HepG2 (cell line): ENCODE measurements at regions not wholly inside any gene's neighbourhood (a gene's known extent, or its start where the extent isn't known, plus 50 kb on each side); places are given as distances from the start of the nearest gene placed in this dataset.

ENCODE experiments used
- DR1 ChIP-seq: sonication (generic); formaldehyde crosslinking; IDR thresholded peaks from 2 replicates; pipeline ENCODE4 v1.8.0; 2021; ENCODE audit warnings: mild to moderate bottlenecking, missing genetic modification reagents, inconsistent platforms
- HOXA7 ChIP-seq: sonication (generic); formaldehyde crosslinking; IDR thresholded peaks from 2 replicates; pipeline ENCODE4 v1.8.1; 2022; ENCODE audit warnings: mild to moderate bottlenecking, missing genetic modification reagents, moderate library complexity
- MAFK ChIP-seq, 2 experiments: IDR thresholded peaks in 1 of 2; conservative IDR thresholded peaks in 1 of 2; 2 replicates each; pipeline ENCODE4 v1.6.1; 2011; ENCODE audit warnings: improper control_type of control experiment in 2 of 2, low read length in 2 of 2
- ZFX ChIP-seq: sonication (generic); formaldehyde crosslinking; IDR thresholded peaks from 2 replicates; pipeline ENCODE4 v1.4.0; 2020; ENCODE audit warnings: mild to moderate bottlenecking, low read depth, missing genetic modification reagents, moderate library complexity
- TF ChIP-seq, protein P1 (sequence below), 2 experiments: IDR thresholded peaks; 2 replicates each; pipeline ENCODE4 v1.6.1; 2011 to 2012; ENCODE audit warnings: low read length in 2 of 2, borderline replicate concordance in 1 of 2, low read depth in 1 of 2, mild to moderate bottlenecking in 1 of 2, moderate library complexity in 1 of 2
- TF ChIP-seq, protein P2 (sequence below): sonication (generic); formaldehyde crosslinking; conservative IDR thresholded peaks from 2 replicates; pipeline ENCODE4 v1.4.0; 2020; ENCODE audit warnings: missing genetic modification reagents

DNA sequence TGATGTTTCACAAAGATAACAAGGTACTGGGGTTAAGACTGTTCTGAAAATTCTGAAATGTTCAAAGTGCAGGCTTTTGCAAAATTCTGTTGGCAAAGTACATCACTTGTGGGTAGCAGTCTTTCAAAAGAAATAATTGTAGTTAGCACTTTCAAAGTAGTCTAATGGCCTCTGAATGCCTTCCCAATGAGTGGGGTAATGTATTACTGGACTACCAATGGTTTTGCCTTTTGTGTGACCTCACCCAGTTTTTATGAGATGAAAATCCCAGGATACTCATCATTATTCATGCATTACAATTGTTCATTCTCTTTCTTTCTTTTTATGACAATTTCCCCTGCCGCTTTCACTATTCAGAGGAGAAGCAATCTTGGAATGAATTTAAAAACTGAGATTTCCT, 686.1 kb downstream of the GLUD2 start:
- TF ChIP-seq HOXA7 (no peak), MAFK (conservative IDR thresholded peaks at IDR 0.05 in 1 of 2, IDR thresholded peaks at IDR 0.05 in 1 of 2; ENCODE audit: low read length in 2 of 2) (no peak), DR1 (CRISPR knock-in tag) (no peak), ZFX (CRISPR knock-in tag) (no peak)
- TF ChIP-seq, protein P1, sequence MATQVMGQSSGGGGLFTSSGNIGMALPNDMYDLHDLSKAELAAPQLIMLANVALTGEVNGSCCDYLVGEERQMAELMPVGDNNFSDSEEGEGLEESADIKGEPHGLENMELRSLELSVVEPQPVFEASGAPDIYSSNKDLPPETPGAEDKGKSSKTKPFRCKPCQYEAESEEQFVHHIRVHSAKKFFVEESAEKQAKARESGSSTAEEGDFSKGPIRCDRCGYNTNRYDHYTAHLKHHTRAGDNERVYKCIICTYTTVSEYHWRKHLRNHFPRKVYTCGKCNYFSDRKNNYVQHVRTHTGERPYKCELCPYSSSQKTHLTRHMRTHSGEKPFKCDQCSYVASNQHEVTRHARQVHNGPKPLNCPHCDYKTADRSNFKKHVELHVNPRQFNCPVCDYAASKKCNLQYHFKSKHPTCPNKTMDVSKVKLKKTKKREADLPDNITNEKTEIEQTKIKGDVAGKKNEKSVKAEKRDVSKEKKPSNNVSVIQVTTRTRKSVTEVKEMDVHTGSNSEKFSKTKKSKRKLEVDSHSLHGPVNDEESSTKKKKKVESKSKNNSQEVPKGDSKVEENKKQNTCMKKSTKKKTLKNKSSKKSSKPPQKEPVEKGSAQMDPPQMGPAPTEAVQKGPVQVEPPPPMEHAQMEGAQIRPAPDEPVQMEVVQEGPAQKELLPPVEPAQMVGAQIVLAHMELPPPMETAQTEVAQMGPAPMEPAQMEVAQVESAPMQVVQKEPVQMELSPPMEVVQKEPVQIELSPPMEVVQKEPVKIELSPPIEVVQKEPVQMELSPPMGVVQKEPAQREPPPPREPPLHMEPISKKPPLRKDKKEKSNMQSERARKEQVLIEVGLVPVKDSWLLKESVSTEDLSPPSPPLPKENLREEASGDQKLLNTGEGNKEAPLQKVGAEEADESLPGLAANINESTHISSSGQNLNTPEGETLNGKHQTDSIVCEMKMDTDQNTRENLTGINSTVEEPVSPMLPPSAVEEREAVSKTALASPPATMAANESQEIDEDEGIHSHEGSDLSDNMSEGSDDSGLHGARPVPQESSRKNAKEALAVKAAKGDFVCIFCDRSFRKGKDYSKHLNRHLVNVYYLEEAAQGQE (IDR thresholded peaks at IDR 0.05; ENCODE audit: borderline replicate concordance in 1 of 2, low read depth in 1 of 2, low read length in 2 of 2), result no peak
- TF ChIP-seq, protein P2, sequence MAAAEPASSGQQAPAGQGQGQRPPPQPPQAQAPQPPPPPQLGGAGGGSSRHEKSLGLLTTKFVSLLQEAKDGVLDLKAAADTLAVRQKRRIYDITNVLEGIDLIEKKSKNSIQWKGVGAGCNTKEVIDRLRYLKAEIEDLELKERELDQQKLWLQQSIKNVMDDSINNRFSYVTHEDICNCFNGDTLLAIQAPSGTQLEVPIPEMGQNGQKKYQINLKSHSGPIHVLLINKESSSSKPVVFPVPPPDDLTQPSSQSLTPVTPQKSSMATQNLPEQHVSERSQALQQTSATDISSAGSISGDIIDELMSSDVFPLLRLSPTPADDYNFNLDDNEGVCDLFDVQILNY (CRISPR knock-in tag), result no peak
